ENCODE measurements at regions not wholly inside any gene's neighbourhood (a gene's known extent, or its start where the extent isn't known, plus 50 kb on each side); places are given as distances from the start of the nearest gene placed in this dataset.

DNA sequence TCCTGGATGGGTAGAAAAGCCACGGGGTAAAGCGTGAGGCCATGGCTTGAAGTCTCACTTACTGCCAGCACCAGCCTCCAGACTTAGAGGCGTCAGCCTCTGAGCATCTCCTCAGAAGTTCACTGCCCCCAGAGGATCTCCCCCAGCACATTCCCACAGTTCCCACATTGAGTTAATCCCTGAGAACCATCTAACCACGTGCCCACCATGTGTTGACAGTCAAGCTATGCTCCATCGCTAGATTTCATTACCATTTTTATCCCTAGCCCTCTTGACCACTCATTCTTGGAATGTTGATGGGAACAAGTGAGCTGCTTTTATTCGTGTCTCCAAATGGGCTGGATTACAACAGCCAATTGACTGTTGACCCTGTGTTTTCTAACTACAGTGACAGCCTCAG, 283.3 kb upstream of the IRX1 start:
- TF ChIP-seq EZH2phosphoT487 (IDR thresholded peaks at IDR 0.05; ENCODE audit: unreplicated experiment), result no peak
- TF ChIP-seq, protein P1, sequence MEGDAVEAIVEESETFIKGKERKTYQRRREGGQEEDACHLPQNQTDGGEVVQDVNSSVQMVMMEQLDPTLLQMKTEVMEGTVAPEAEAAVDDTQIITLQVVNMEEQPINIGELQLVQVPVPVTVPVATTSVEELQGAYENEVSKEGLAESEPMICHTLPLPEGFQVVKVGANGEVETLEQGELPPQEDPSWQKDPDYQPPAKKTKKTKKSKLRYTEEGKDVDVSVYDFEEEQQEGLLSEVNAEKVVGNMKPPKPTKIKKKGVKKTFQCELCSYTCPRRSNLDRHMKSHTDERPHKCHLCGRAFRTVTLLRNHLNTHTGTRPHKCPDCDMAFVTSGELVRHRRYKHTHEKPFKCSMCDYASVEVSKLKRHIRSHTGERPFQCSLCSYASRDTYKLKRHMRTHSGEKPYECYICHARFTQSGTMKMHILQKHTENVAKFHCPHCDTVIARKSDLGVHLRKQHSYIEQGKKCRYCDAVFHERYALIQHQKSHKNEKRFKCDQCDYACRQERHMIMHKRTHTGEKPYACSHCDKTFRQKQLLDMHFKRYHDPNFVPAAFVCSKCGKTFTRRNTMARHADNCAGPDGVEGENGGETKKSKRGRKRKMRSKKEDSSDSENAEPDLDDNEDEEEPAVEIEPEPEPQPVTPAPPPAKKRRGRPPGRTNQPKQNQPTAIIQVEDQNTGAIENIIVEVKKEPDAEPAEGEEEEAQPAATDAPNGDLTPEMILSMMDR (conservative IDR thresholded peaks at IDR 0.05; ENCODE audit: low read depth in 2 of 2), result no peak
- TF ChIP-seq, protein P2, sequence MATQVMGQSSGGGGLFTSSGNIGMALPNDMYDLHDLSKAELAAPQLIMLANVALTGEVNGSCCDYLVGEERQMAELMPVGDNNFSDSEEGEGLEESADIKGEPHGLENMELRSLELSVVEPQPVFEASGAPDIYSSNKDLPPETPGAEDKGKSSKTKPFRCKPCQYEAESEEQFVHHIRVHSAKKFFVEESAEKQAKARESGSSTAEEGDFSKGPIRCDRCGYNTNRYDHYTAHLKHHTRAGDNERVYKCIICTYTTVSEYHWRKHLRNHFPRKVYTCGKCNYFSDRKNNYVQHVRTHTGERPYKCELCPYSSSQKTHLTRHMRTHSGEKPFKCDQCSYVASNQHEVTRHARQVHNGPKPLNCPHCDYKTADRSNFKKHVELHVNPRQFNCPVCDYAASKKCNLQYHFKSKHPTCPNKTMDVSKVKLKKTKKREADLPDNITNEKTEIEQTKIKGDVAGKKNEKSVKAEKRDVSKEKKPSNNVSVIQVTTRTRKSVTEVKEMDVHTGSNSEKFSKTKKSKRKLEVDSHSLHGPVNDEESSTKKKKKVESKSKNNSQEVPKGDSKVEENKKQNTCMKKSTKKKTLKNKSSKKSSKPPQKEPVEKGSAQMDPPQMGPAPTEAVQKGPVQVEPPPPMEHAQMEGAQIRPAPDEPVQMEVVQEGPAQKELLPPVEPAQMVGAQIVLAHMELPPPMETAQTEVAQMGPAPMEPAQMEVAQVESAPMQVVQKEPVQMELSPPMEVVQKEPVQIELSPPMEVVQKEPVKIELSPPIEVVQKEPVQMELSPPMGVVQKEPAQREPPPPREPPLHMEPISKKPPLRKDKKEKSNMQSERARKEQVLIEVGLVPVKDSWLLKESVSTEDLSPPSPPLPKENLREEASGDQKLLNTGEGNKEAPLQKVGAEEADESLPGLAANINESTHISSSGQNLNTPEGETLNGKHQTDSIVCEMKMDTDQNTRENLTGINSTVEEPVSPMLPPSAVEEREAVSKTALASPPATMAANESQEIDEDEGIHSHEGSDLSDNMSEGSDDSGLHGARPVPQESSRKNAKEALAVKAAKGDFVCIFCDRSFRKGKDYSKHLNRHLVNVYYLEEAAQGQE (IDR thresholded peaks at IDR 0.05; ENCODE audit: unreplicated experiment), result no peak
- TF ChIP-seq POLR2AphosphoS5 (IDR thresholded peaks at IDR 0.05; ENCODE audit: low read depth), result no peak
- TF ChIP-seq STAT1 (IDR thresholded peaks at IDR 0.05; ENCODE audit: unreplicated experiment), result no peak
- TF ChIP-seq EZH2 (IDR thresholded peaks at IDR 0.05; ENCODE audit: low read depth, unreplicated experiment), result no peak
- TF ChIP-seq ZNF114 (CRISPR knock-in tag; IDR thresholded peaks at IDR 0.05), result no peak
- no peak for TF ChIP-seq NANOG (IDR thresholded peaks at IDR 0.05; ENCODE audit: borderline replicate concordance)
- no peak for TF ChIP-seq CREB1 (CRISPR knock-in tag; IDR thresholded peaks at IDR 0.05; ENCODE audit: low read depth)
